SK-N-SH (cell line): ENCODE measurements at regions not wholly inside any gene's neighbourhood (a gene's known extent, or its start where the extent isn't known, plus 50 kb on each side); places are given as distances from the start of the nearest gene placed in this dataset.

Experiments
- CTCF ChIA-PET: fragments of 300-600, 350-600 bp; formaldehyde crosslinking; extraction: SDS; loops from one replicate; lab custom pipeline; 2021; lab: Yijun Ruan, JAX
- POLR2A ChIA-PET: fragments of 350-600 bp; sonication (Branson Sonifier 250); formaldehyde crosslinking; extraction: SDS; loops from one replicate; lab custom pipeline; 2020; ENCODE audit warnings: antibody characterized with exemption, inconsistent platforms; lab: Yijun Ruan, JAX
- DNase-seq: peaks from one replicate; pipeline ENCODE4 v3.0.0; 2012
- H2AFZ ChIP-seq: fragments of 200-600 bp; sonication (generic); 2 replicates; pipeline ENCODE4 v1.8.1; 2016; ENCODE audit warnings: antibody characterized with exemption, mild to moderate bottlenecking, low read depth
- H3F3A ChIP-seq: fragments of 200-600 bp; sonication (generic); replicated peaks from 2 replicates; pipeline ENCODE3; 2016; ENCODE audit warnings: antibody characterized with exemption, mild to moderate bottlenecking; ENCODE audit not compliant: insufficient read depth
- H3K27ac ChIP-seq, 2 experiments: fragments of 200-500 bp in 1 of 2; fragments of 200-600 bp in 1 of 2; sonication (Bioruptor generic) in 1 of 2; sonication (generic), shearing (Covaris generic) in 1 of 2; 2 replicates each; pipeline versions ENCODE4 v1.5.1 to v1.6.1; 2014 to 2016; ENCODE audit warnings: low read depth in 2 of 2, inconsistent platforms in 1 of 2, low read length in 1 of 2, mild to moderate bottlenecking in 1 of 2, mixed read lengths in 1 of 2
- H3K27me3 ChIP-seq: fragments of 200-600 bp; sonication (generic), shearing (Covaris generic); 2 replicates; pipeline ENCODE4 v1.6.1; 2016; ENCODE audit warnings: mixed run types; ENCODE audit not compliant: insufficient read depth
- H3K36me3 ChIP-seq, 2 experiments: fragments of 200-500 bp in 1 of 2; fragments of 200-600 bp in 1 of 2; sonication (Bioruptor generic) in 1 of 2; sonication (generic) in 1 of 2; replicated peaks in 1 of 2; 2 replicates each; pipeline versions ENCODE3 to v1.5.1; 2014 to 2016; ENCODE audit warnings: low read length in 1 of 2, mild to moderate bottlenecking in 1 of 2; ENCODE audit not compliant: insufficient read depth in 2 of 2, control insufficient read depth in 1 of 2
- H3K4me1 ChIP-seq, 2 experiments: fragments of 200-500 bp in 1 of 2; fragments of 200-600 bp in 1 of 2; sonication (Bioruptor generic) in 1 of 2; sonication (generic), shearing (Covaris generic) in 1 of 2; 2 replicates each; pipeline versions ENCODE4 v1.5.1 to v1.6.1; 2014 to 2016; ENCODE audit warnings: low read depth in 1 of 2, low read length in 1 of 2, mixed run types in 1 of 2; ENCODE audit not compliant: insufficient read depth in 2 of 2, control insufficient read depth in 1 of 2
- H3K4me2 ChIP-seq: fragments of 200-600 bp; sonication (generic), shearing (Covaris generic); 2 replicates; pipeline ENCODE4 v1.6.1; 2017; ENCODE audit warnings: mixed run types
- H3K4me3 ChIP-seq, 2 experiments: fragments of 200-500 bp in 1 of 2; fragments of 200-600 bp in 1 of 2; sonication (Bioruptor generic) in 1 of 2; sonication (generic), shearing (Covaris generic) in 1 of 2; 2 replicates each; pipeline versions ENCODE4 v1.5.1 to v1.8.1; 2014 to 2016; ENCODE audit warnings: low read depth in 2 of 2, inconsistent platforms in 1 of 2, low read length in 1 of 2, mild to moderate bottlenecking in 1 of 2, mixed read lengths in 1 of 2, moderate library complexity in 1 of 2
- H3K79me2 ChIP-seq: fragments of 200-600 bp; sonication (generic); 2 replicates; pipeline ENCODE4 v1.8.1; 2017; ENCODE audit warnings: mild to moderate bottlenecking; ENCODE audit not compliant: insufficient read depth
- H3K9ac ChIP-seq: fragments of 200-600 bp; sonication (generic); 2 replicates; pipeline ENCODE4 v1.6.1; 2017; ENCODE audit warnings: mixed run types
- H3K9me2 ChIP-seq: fragments of 200-600 bp; sonication (generic); 2 replicates; pipeline ENCODE4 v1.6.1; 2017; ENCODE audit warnings: mixed run types
- H3K9me3 ChIP-seq: fragments of 200-600 bp; sonication (generic); 2 replicates; pipeline ENCODE4 v1.6.1; 2017; ENCODE audit warnings: mixed run types, mild to moderate bottlenecking, moderate library complexity
- H4K20me1 ChIP-seq: fragments of 200-600 bp; sonication (generic); 2 replicates; pipeline ENCODE4 v1.6.1; 2017; ENCODE audit warnings: mild to moderate bottlenecking, mixed run types; ENCODE audit not compliant: insufficient read depth
- GABPA ChIP-seq: IDR thresholded peaks from 2 replicates; pipeline ENCODE4 v1.4.0; 2012; ENCODE audit warnings: low read depth, mild to moderate bottlenecking
- MEF2A ChIP-seq: IDR thresholded peaks from 2 replicates; pipeline ENCODE4 v1.4.0; 2012; ENCODE audit warnings: low read depth, borderline replicate concordance
- RCOR1 ChIP-seq: fragments of 150-350 bp; IDR thresholded peaks from 2 replicates; pipeline ENCODE4 v1.6.1; 2017; ENCODE audit warnings: antibody characterized with exemption, low read length
- SIN3A ChIP-seq: IDR thresholded peaks from 2 replicates; pipeline ENCODE4 v1.6.1; 2012; ENCODE audit warnings: low read depth, mild to moderate bottlenecking, low read length, moderate library complexity, borderline replicate concordance
- TAF1 ChIP-seq: IDR thresholded peaks from 2 replicates; pipeline ENCODE4 v1.6.1; 2012; ENCODE audit warnings: low read depth, mild to moderate bottlenecking, low read length, moderate library complexity, borderline replicate concordance
- WGBS: methylation state at CpG from one replicate; pipeline ENCODE4 v1.1.6; 2017; ENCODE audit warnings: low lambda C conversion rate; 5-methylcytosine and 5-hydroxymethylcytosine counted together
- TF ChIP-seq, protein P1 (sequence below): fragments of 150-350 bp; IDR thresholded peaks from 2 replicates; pipeline ENCODE4 v1.6.1; 2016; ENCODE audit warnings: mild to moderate bottlenecking, low read depth, low read length
- TF ChIP-seq, protein P2 (sequence below): IDR thresholded peaks from 2 replicates; pipeline ENCODE4 v1.4.0; 2012; ENCODE audit warnings: low read depth
- TF ChIP-seq, protein P3 (sequence below): fragments of 200-600 bp; sonication (generic); IDR thresholded peaks from 2 replicates; pipeline ENCODE4 v1.6.1; 2017; ENCODE audit warnings: antibody characterized with exemption, mild to moderate bottlenecking, moderate library complexity

DNA sequence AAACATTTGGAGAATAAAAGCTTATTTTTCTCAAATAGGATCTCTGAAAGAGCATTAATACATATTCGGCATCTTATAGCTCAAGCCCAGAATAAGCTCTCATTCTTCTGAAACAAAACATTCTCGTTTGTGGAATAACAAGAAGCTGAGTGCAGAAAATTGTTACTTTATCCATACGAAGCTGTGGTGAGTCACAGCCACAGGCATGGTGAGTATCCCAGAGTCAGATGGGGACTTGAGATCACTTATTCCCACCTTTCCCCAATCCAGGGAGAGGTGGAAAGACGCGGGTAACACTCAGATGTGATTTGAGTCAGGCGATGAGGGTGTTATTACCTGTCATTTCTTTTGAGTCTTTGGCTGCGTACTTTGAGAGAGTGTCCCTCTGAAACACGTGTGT, 214.6 kb upstream of the TMEM132C start (continued):
- TF ChIP-seq, protein P1, sequence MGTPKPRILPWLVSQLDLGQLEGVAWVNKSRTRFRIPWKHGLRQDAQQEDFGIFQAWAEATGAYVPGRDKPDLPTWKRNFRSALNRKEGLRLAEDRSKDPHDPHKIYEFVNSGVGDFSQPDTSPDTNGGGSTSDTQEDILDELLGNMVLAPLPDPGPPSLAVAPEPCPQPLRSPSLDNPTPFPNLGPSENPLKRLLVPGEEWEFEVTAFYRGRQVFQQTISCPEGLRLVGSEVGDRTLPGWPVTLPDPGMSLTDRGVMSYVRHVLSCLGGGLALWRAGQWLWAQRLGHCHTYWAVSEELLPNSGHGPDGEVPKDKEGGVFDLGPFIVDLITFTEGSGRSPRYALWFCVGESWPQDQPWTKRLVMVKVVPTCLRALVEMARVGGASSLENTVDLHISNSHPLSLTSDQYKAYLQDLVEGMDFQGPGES: no peak
- no peak for TF ChIP-seq SIN3A
- TF ChIP-seq, protein P2, sequence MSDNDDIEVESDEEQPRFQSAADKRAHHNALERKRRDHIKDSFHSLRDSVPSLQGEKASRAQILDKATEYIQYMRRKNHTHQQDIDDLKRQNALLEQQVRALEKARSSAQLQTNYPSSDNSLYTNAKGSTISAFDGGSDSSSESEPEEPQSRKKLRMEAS: no peak
- TF ChIP-seq MEF2A: no peak
- TF ChIP-seq RCOR1: no peak
- TF ChIP-seq, protein P3, sequence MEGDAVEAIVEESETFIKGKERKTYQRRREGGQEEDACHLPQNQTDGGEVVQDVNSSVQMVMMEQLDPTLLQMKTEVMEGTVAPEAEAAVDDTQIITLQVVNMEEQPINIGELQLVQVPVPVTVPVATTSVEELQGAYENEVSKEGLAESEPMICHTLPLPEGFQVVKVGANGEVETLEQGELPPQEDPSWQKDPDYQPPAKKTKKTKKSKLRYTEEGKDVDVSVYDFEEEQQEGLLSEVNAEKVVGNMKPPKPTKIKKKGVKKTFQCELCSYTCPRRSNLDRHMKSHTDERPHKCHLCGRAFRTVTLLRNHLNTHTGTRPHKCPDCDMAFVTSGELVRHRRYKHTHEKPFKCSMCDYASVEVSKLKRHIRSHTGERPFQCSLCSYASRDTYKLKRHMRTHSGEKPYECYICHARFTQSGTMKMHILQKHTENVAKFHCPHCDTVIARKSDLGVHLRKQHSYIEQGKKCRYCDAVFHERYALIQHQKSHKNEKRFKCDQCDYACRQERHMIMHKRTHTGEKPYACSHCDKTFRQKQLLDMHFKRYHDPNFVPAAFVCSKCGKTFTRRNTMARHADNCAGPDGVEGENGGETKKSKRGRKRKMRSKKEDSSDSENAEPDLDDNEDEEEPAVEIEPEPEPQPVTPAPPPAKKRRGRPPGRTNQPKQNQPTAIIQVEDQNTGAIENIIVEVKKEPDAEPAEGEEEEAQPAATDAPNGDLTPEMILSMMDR: no peak
- TF ChIP-seq, all 33 proteins: peak for 0

DNA sequence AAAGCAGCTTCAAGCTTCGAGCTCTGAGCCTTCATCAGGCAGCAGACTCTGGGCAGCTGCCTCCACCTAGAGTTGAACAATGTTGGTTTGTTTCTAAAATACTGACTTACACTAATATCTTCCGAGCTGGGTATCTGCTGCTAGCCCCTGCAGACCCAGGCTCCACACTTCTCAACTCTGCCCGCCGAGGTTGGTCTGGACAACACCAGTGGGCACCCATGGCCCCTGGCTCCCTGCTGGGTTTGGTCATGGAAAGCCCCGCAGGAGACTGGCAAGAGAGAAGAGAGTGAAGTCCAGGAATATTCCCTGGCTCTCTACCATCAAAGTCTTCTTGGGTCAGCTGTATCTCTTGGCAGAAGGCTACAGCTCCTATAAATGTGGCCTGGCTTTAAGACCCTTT, 214.2 kb upstream of the TMEM132C start:
- TF ChIP-seq, protein P1: no peak
- TF ChIP-seq TAF1 (no peak), GABPA (no peak)
- TF ChIP-seq, protein P3: no peak
- ChIA-PET CTCF (interaction anchor here (2.3 kb wide), 1 partner anchor 206 kb away, joined by 7 read pairs; no protein-coding TSS in a partner anchor), POLR2A (no interaction called here)
- H3K9ac ChIP-seq: no peak overlapping the region
- no peak overlapping the region for H3K4me2 ChIP-seq
- 9% methylated on average over 5 of the region's 5 CpGs for WGBS
- DNase-seq: no peak
- no peaks in the 10 kb centered on the region for H4K20me1 ChIP-seq
- H3K36me3 ChIP-seq: no peaks in the 10 kb centered on the region
- H3K4me3 ChIP-seq: no peak overlapping the region
- no peaks in the 10 kb centered on the region for H3K9me2 ChIP-seq
- no peak overlapping the region for H3K27ac ChIP-seq
- H3K27me3 ChIP-seq: no peaks in the 10 kb centered on the region
- H3K4me1 ChIP-seq: no peaks in the 10 kb centered on the region
- H3K9me3 ChIP-seq: no peaks in the 10 kb centered on the region
- no peaks in the 10 kb centered on the region for H3F3A ChIP-seq
- H3K79me2 ChIP-seq: no peaks in the 10 kb centered on the region
- no peak overlapping the region for H2AFZ ChIP-seq
